CD8-positive, alpha-beta memory T cell (primary cell): ENCODE measurements at regions not wholly inside any gene's neighbourhood (a gene's known extent, or its start where the extent isn't known, plus 50 kb on each side); places are given as distances from the start of the nearest gene placed in this dataset.

Source experiments
- CTCF ChIA-PET: fragments of 350-600 bp; sonication (Branson Sonifier 250); formaldehyde crosslinking; loops from one replicate; lab custom pipeline; 2021; ENCODE audit warnings: antibody characterized with exemption; lab: Charles Lee
- POLR2A ChIA-PET: fragments of 350-600 bp; sonication (Branson Sonifier 250); formaldehyde crosslinking; loops from one replicate; lab custom pipeline; 2021; ENCODE audit warnings: antibody characterized with exemption; lab: Charles Lee
- DNase-seq, 5 donors: peaks; one replicate each; pipeline versions ENCODE4 v3.0.0 to v3.0.0-alpha.2; 2020 to 2022; ENCODE audit warnings: mixed read lengths in 1 of 5
- H3K27ac ChIP-seq: one replicate; pipeline ENCODE4 v1.7.0; 2013; ENCODE audit warnings: low read depth, mild to moderate bottlenecking, low read length, moderate library complexity
- H3K27me3 ChIP-seq: 2 replicates; pipeline ENCODE4 v1.7.0; 2013; ENCODE audit warnings: low read length, mild to moderate bottlenecking; ENCODE audit not compliant: insufficient read depth, poor library complexity, severe bottlenecking
- H3K36me3 ChIP-seq: 2 replicates; pipeline ENCODE4 v1.7.0; 2013; ENCODE audit warnings: mild to moderate bottlenecking, low read length, moderate library complexity; ENCODE audit not compliant: insufficient read depth
- H3K4me1 ChIP-seq: 2 replicates; pipeline ENCODE4 v1.7.0; 2013; ENCODE audit warnings: mild to moderate bottlenecking, low read length, moderate library complexity; ENCODE audit not compliant: insufficient read depth
- H3K4me3 ChIP-seq: 2 replicates; pipeline ENCODE4 v1.7.0; 2013; ENCODE audit warnings: mild to moderate bottlenecking, low read length
- H3K9me3 ChIP-seq: 2 replicates; pipeline ENCODE4 v1.7.0; 2013; ENCODE audit warnings: mild to moderate bottlenecking, low read length
- H3K27ac Mint-ChIP-seq, 8 donors: one replicate each; pipeline ENCODE4 v1.8.0; 2020 to 2021; ENCODE audit warnings: mixed read lengths in 8 of 8, mild to moderate bottlenecking in 6 of 8, inconsistent platforms in 3 of 8, moderate library complexity in 3 of 8
- H3K27me3 Mint-ChIP-seq, 2 donors: one replicate each; pipeline ENCODE4 v1.8.0; 2020 to 2021; ENCODE audit warnings: mixed read lengths in 2 of 2, mild to moderate bottlenecking in 1 of 2, moderate library complexity in 1 of 2
- H3K36me3 Mint-ChIP-seq, 3 donors: one replicate each; pipeline ENCODE4 v1.8.0; 2020 to 2021; ENCODE audit warnings: mixed read lengths in 3 of 3, inconsistent platforms in 1 of 3, mild to moderate bottlenecking in 1 of 3
- H3K4me1 Mint-ChIP-seq, 3 donors: one replicate each; pipeline ENCODE4 v1.8.0; 2020 to 2021; ENCODE audit warnings: mixed read lengths in 3 of 3, inconsistent platforms in 1 of 3, mild to moderate bottlenecking in 1 of 3
- H3K4me3 Mint-ChIP-seq, 7 donors: one replicate each; pipeline ENCODE4 v1.8.0; 2020 to 2021; ENCODE audit warnings: mixed read lengths in 7 of 7, mild to moderate bottlenecking in 6 of 7, moderate library complexity in 4 of 7, inconsistent platforms in 2 of 7
- H3K9me3 Mint-ChIP-seq, 5 donors: one replicate each; pipeline ENCODE4 v1.8.0; 2020 to 2022; ENCODE audit warnings: mixed read lengths in 5 of 5, mild to moderate bottlenecking in 3 of 5, moderate library complexity in 2 of 5, inconsistent platforms in 1 of 5

DNA sequence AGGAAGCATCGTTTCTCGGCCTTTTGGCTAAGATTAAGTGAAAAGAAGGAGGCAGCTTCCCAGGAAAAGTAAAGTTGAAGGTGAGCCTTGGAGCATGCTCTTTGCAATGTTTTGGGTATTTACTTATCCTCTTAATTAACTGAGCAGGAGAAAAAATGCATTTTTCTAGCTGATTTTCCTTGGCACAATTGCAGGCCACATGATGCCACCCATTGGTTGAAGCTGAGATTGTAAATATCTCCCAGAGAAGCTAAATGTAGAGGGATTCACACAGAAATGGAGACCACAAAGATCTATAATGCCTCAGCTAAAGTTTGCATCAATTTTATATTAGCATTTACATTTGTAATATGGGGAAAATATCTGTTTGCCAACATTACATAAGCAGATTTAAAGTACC lies 294.1 kb downstream of the KCNS3 start:
- Mint-ChIP-seq H3K4me1 (no peaks in the 10 kb centered on the region), H3K4me3 (no peak overlapping the region), H3K27me3 (peaks cover 0 to 1% of the 10 kb centered on the region in 2 donors), H3K36me3 (no peaks in the 10 kb centered on the region), H3K27ac (no peak overlapping the region), H3K9me3 (peaks cover 0 to 2% (median 0%) of the 10 kb centered on the region in 5 donors)
- no peaks in the 10 kb centered on the region for H3K36me3 ChIP-seq
- no peak for DNase-seq
- no peak overlapping the region for H3K27ac ChIP-seq
- no peak overlapping the region for H3K4me3 ChIP-seq
- no peaks in the 10 kb centered on the region for H3K27me3 ChIP-seq
- POLR2A ChIA-PET = no interaction called here
- CTCF ChIA-PET = no interaction called here
- H3K9me3 ChIP-seq = no peaks in the 10 kb centered on the region
- H3K4me1 ChIP-seq = no peaks in the 10 kb centered on the region

DNA sequence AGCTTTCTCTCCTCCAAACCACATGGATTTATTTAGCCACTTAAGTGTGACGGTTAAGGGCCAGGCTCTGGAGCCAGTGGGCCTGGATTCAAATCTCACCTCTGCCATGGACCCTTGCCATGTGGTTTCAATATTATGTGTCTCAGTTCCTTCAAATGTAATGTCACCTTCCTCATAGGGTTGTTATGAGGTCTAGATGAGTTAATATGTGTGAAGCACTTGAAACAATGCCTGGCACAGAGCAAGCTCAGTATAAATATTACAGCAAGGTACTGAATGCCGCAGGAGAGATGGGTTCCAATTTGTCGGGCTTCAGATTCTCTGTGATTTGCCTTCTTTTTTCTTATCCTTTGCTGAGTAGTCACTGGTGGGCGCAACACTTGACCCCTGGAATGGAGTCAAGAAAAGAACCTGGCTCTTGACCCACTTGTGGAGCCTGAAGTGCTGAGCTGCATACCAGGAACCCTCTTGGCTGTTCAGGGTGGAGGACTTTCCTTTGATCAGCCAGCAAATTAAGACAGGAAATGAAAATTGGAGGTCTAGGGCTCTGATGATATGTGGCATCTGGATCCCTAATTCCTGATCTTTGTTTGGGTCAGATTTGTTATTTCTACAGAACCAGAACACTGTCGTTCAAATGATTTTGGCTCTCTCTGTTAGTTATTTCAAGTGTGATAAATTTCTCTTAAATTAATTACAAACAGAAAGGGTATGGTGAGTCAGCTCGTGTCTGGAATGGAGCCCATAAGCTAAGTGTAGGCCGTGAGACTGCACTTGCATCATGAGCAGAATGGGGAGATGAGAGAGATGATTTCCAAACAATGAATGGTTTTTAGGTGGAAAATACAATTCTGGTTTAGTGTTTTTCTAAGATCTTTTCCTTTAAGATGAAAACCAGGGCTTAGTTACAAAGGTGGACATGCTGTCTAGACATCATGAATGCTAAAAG lies 293.0 kb downstream of the KCNS3 start:
- DNase-seq = no peak
- Mint-ChIP-seq H3K4me1 (no peaks in the 10 kb centered on the region), H3K27me3 (peaks cover 0 to 1% of the 10 kb centered on the region in 2 donors), H3K27ac (no peak overlapping the region), H3K4me3 (no peak overlapping the region), H3K9me3 (peaks cover 0 to 2% (median 0%) of the 10 kb centered on the region in 5 donors), H3K36me3 (no peaks in the 10 kb centered on the region)
- Histone ChIP-seq H3K4me3 (no peak overlapping the region), H3K27me3 (no peaks in the 10 kb centered on the region), H3K4me1 (no peaks in the 10 kb centered on the region), H3K9me3 (no peaks in the 10 kb centered on the region), H3K36me3 (no peaks in the 10 kb centered on the region), H3K27ac (no peak overlapping the region)
- ChIA-PET CTCF (interaction anchor here (1.0 kb wide), 1 partner anchor 10 kb away, joined by 3 read pairs; no protein-coding TSS in a partner anchor), POLR2A (no interaction called here)

- Mint-ChIP-seq H3K4me1 (no peaks in the 10 kb centered on the region), H3K36me3 (no peaks in the 10 kb centered on the region), H3K27me3 (peaks cover 0 to 2% of the 10 kb centered on the region in 2 donors), H3K27ac (no peak overlapping the region), H3K9me3 (peaks cover 0 to 2% (median 0%) of the 10 kb centered on the region in 5 donors), H3K4me3 (no peak overlapping the region)
- no peaks in the 10 kb centered on the region for H3K27me3 ChIP-seq
- CTCF ChIA-PET = interaction anchor here (1.0 kb wide), 1 partner anchor 11 kb away, joined by 3 read pairs; no protein-coding TSS in a partner anchor
- no peak overlapping the region for H3K4me3 ChIP-seq
- no peaks in the 10 kb centered on the region for H3K36me3 ChIP-seq
- POLR2A ChIA-PET = no interaction called here
- H3K27ac ChIP-seq = no peak overlapping the region
- no peaks in the 10 kb centered on the region for H3K4me1 ChIP-seq
- H3K9me3 ChIP-seq = no peaks in the 10 kb centered on the region
- no peak for DNase-seq
These were observed 292.2 kb downstream of the KCNS3 start for GRCh38 chr2:18170642-18171041.

- no peaks in the 10 kb centered on the region for H3K36me3 Mint-ChIP-seq
- H3K36me3 ChIP-seq = no peaks in the 10 kb centered on the region
- no peak overlapping the region for H3K27ac Mint-ChIP-seq
- H3K9me3 ChIP-seq = no peaks in the 10 kb centered on the region
- H3K4me1 ChIP-seq = no peaks in the 10 kb centered on the region
- no peaks in the 10 kb centered on the region for H3K4me1 Mint-ChIP-seq
- no peak overlapping the region for H3K27ac ChIP-seq
- ChIA-PET CTCF (no interaction called here), POLR2A (no interaction called here)
- no peak overlapping the region for H3K4me3 Mint-ChIP-seq
- no peak for DNase-seq
- no peaks in the 10 kb centered on the region for H3K27me3 ChIP-seq
- H3K27me3 Mint-ChIP-seq = peaks cover 0 to 2% of the 10 kb centered on the region in 2 donors
- H3K9me3 Mint-ChIP-seq = peaks cover 0 to 2% (median 0%) of the 10 kb centered on the region in 5 donors
- no peak overlapping the region for H3K4me3 ChIP-seq
These were observed 291.4 kb downstream of the KCNS3 start for GRCh38 chr2:18169893-18170175.

- Histone ChIP-seq H3K27ac (no peak overlapping the region), H3K4me3 (no peak overlapping the region), H3K4me1 (no peaks in the 10 kb centered on the region), H3K36me3 (no peaks in the 10 kb centered on the region), H3K9me3 (no peaks in the 10 kb centered on the region), H3K27me3 (no peaks in the 10 kb centered on the region)
- H3K9me3 Mint-ChIP-seq = peaks cover 0 to 2% (median 0%) of the 10 kb centered on the region in 5 donors
- DNase-seq = no peak
- POLR2A ChIA-PET = no interaction called here
- H3K36me3 Mint-ChIP-seq = no peaks in the 10 kb centered on the region
- CTCF ChIA-PET = no interaction called here
- H3K4me1 Mint-ChIP-seq = no peaks in the 10 kb centered on the region
- no peak overlapping the region for H3K4me3 Mint-ChIP-seq
- peaks cover 0 to 2% of the 10 kb centered on the region in 2 donors for H3K27me3 Mint-ChIP-seq
- H3K27ac Mint-ChIP-seq = no peak overlapping the region
These were observed 290.8 kb downstream of the KCNS3 start for GRCh38 chr2:18169121-18169892.

GRCh38 chr2:18167871-18168270 lies 289.4 kb downstream of the KCNS3 start:
- Mint-ChIP-seq H3K4me3 (no peak overlapping the region), H3K36me3 (no peaks in the 10 kb centered on the region), H3K27ac (no peak overlapping the region), H3K9me3 (peaks cover 0 to 2% (median 0%) of the 10 kb centered on the region in 5 donors), H3K27me3 (peaks cover 0 to 2% of the 10 kb centered on the region in 2 donors), H3K4me1 (no peaks in the 10 kb centered on the region)
- Histone ChIP-seq H3K4me3 (no peak overlapping the region), H3K27ac (no peak overlapping the region), H3K9me3 (no peaks in the 10 kb centered on the region), H3K27me3 (no peaks in the 10 kb centered on the region), H3K36me3 (no peaks in the 10 kb centered on the region), H3K4me1 (no peaks in the 10 kb centered on the region)
- POLR2A ChIA-PET = no interaction called here
- CTCF ChIA-PET = interaction anchor here (1.0 kb wide), 1 partner anchor 10 kb away, joined by 3 read pairs; no protein-coding TSS in a partner anchor
- no peak for DNase-seq

- no peak overlapping the region for H3K4me3 ChIP-seq
- no peaks in the 10 kb centered on the region for H3K27me3 ChIP-seq
- H3K4me1 Mint-ChIP-seq = no peaks in the 10 kb centered on the region
- H3K27me3 Mint-ChIP-seq = peaks cover 0 to 2% of the 10 kb centered on the region in 2 donors
- H3K4me1 ChIP-seq = no peaks in the 10 kb centered on the region
- DNase-seq = no peak
- peaks cover 0 to 4% (median 2%) of the 10 kb centered on the region in 5 donors for H3K9me3 Mint-ChIP-seq
- H3K27ac Mint-ChIP-seq = no peak overlapping the region
- ChIA-PET CTCF (no interaction called here), POLR2A (no interaction called here)
- H3K27ac ChIP-seq = no peak overlapping the region
- H3K9me3 ChIP-seq = no peaks in the 10 kb centered on the region
- no peaks in the 10 kb centered on the region for H3K36me3 ChIP-seq
- H3K4me3 Mint-ChIP-seq = no peak overlapping the region
- no peaks in the 10 kb centered on the region for H3K36me3 Mint-ChIP-seq
These were observed 283.2 kb downstream of the KCNS3 start for GRCh38 chr2:18161681-18162080.

- ChIA-PET CTCF (no interaction called here), POLR2A (no interaction called here)
- no peak for DNase-seq
- H3K36me3 Mint-ChIP-seq = no peaks in the 10 kb centered on the region
- Histone ChIP-seq H3K27ac (no peak overlapping the region), H3K4me3 (no peak overlapping the region), H3K9me3 (no peaks in the 10 kb centered on the region), H3K4me1 (no peaks in the 10 kb centered on the region), H3K27me3 (no peaks in the 10 kb centered on the region), H3K36me3 (no peaks in the 10 kb centered on the region)
- peaks cover 0 to 4% (median 2%) of the 10 kb centered on the region in 5 donors for H3K9me3 Mint-ChIP-seq
- H3K4me3 Mint-ChIP-seq = no peak overlapping the region
- H3K27ac Mint-ChIP-seq = no peak overlapping the region
- no peaks in the 10 kb centered on the region for H3K4me1 Mint-ChIP-seq
- no peaks in the 10 kb centered on the region for H3K27me3 Mint-ChIP-seq
These were observed 281.4 kb downstream of the KCNS3 start for GRCh38 chr2:18159896-18160295.
